Neural cell (in vitro differentiated cells): ENCODE measurements at regions not wholly inside any gene's neighbourhood (a gene's known extent, or its start where the extent isn't known, plus 50 kb on each side); places are given as distances from the start of the nearest gene placed in this dataset.

Experiments used
- H2AFZ ChIP-seq: fragments of 200-600, 300-800 bp; sonication (generic), shearing (Covaris generic); 2 replicates; pipeline ENCODE4 v1.6.0; 2014; ENCODE audit warnings: low read depth, mild to moderate bottlenecking, antibody characterized with exemption, low read length, moderate library complexity
- H3F3A ChIP-seq: fragments of 200-600 bp; shearing (Covaris generic); 2 replicates; pipeline ENCODE4 v1.6.1; 2016; ENCODE audit warnings: mild to moderate bottlenecking, moderate library complexity, mixed read lengths, antibody characterized with exemption, low read length; ENCODE audit not compliant: insufficient read depth, poor library complexity, severe bottlenecking
- H3K27ac ChIP-seq: fragments of 200-600, 300-800 bp; sonication (generic), shearing (Covaris generic); 2 replicates; pipeline ENCODE4 v1.5.1; 2014; ENCODE audit warnings: mild to moderate bottlenecking, low read length, moderate library complexity
- H3K27me3 ChIP-seq: fragments of 300-800, 200-600 bp; sonication (generic), shearing (Covaris generic); 2 replicates; pipeline ENCODE4 v1.6.0; 2014; ENCODE audit warnings: mild to moderate bottlenecking, low read depth, low read length, moderate library complexity; ENCODE audit not compliant: insufficient read depth
- H3K36me3 ChIP-seq: fragments of 300-800, 200-600 bp; sonication (generic), shearing (Covaris generic); 2 replicates; pipeline ENCODE4 v1.5.1; 2014; ENCODE audit warnings: mild to moderate bottlenecking, antibody characterized with exemption, low read length, moderate library complexity; ENCODE audit not compliant: insufficient read depth
- H3K4me2 ChIP-seq: fragments of 300-800, 200-600 bp; sonication (generic), shearing (Covaris generic); 2 replicates; pipeline ENCODE4 v1.6.0; 2014; ENCODE audit warnings: mild to moderate bottlenecking, low read length
- H3K4me3 ChIP-seq: fragments of 300-800, 200-600 bp; sonication (generic), shearing (Covaris generic); 2 replicates; pipeline ENCODE4 v1.5.1; 2014; ENCODE audit warnings: mild to moderate bottlenecking, low read length, moderate library complexity
- H3K79me2 ChIP-seq: fragments of 200-600 bp; shearing (Covaris generic); replicated peaks from 2 replicates; pipeline ENCODE4 v1.6.0; 2014; ENCODE audit warnings: mild to moderate bottlenecking, low read length, moderate library complexity; ENCODE audit not compliant: insufficient read depth
- H3K9ac ChIP-seq: fragments of 300-800, 200-600 bp; sonication (generic), shearing (Covaris generic); 2 replicates; pipeline ENCODE4 v1.6.1; 2016; ENCODE audit warnings: mild to moderate bottlenecking, low read length, mixed read lengths
- H3K9me2 ChIP-seq: fragments of 200-600 bp; shearing (Covaris generic); 2 replicates; pipeline ENCODE4 v1.6.1; 2016; ENCODE audit warnings: mild to moderate bottlenecking, low read length, mixed read lengths; ENCODE audit not compliant: insufficient read depth
- H3K9me3 ChIP-seq: fragments of 200-600, 300-800 bp; sonication (generic), shearing (Covaris generic); 2 replicates; pipeline ENCODE4 v1.6.1; 2016; ENCODE audit warnings: mild to moderate bottlenecking, mixed run types, low read length, moderate library complexity, mixed read lengths
- H4K20me1 ChIP-seq: fragments of 200-600 bp; shearing (Covaris generic); 2 replicates; pipeline ENCODE4 v1.6.1; 2016; ENCODE audit warnings: mild to moderate bottlenecking, mixed run types; ENCODE audit not compliant: insufficient read depth
- CTCF ChIP-seq: fragments of 450-650 bp; IDR thresholded peaks from 2 replicates; pipeline ENCODE4 v1.5.1; 2014; ENCODE audit warnings: antibody characterized with exemption, mild to moderate bottlenecking, moderate library complexity; ENCODE audit not compliant: poor library complexity, severe bottlenecking
- EP300 ChIP-seq: fragments of 450-650 bp; conservative IDR thresholded peaks from 2 replicates; pipeline ENCODE4 v1.6.1; 2014; ENCODE audit warnings: antibody characterized with exemption, mild to moderate bottlenecking, moderate library complexity; ENCODE audit not compliant: poor library complexity, severe bottlenecking
- EZH2 ChIP-seq: fragments of 200-600, 300-800 bp; shearing (Covaris generic), sonication (generic); IDR thresholded peaks from 2 replicates; pipeline ENCODE4 v1.6.1; 2014; ENCODE audit warnings: antibody characterized with exemption, low read length, borderline replicate concordance, mild to moderate bottlenecking; ENCODE audit not compliant: insufficient read depth, poor library complexity, severe bottlenecking
- MXI1 ChIP-seq: fragments of 450-650 bp; conservative IDR thresholded peaks from 2 replicates; pipeline ENCODE4 v1.6.1; 2014; ENCODE audit warnings: antibody characterized with exemption, mild to moderate bottlenecking; ENCODE audit not compliant: poor library complexity, severe bottlenecking
- POLR2AphosphoS5 ChIP-seq: IDR thresholded peaks from 2 replicates; pipeline ENCODE4 v1.6.1; 2012
- RAD21 ChIP-seq: fragments of 450-650 bp; conservative IDR thresholded peaks from 2 replicates; pipeline ENCODE4 v1.6.1; 2014; ENCODE audit warnings: antibody characterized with exemption, mild to moderate bottlenecking, moderate library complexity
- REST ChIP-seq: IDR thresholded peaks from 2 replicates; pipeline ENCODE4 v1.6.1; 2012; ENCODE audit warnings: borderline replicate concordance
- SMC3 ChIP-seq: fragments of 450-650 bp; conservative IDR thresholded peaks from 2 replicates; pipeline ENCODE4 v1.6.1; 2014; ENCODE audit warnings: antibody characterized with exemption, mild to moderate bottlenecking, moderate library complexity; ENCODE audit not compliant: poor library complexity
- TAF1 ChIP-seq: IDR thresholded peaks from 2 replicates; pipeline ENCODE4 v1.6.1; 2012; ENCODE audit warnings: low read depth

GRCh38 chr11:112400476-112401014, 139.9 kb upstream of the PLET1 start:
- Histone ChIP-seq H3K4me2 (no peak overlapping the region), H3K9me2 (no peaks in the 10 kb centered on the region), H3K9ac (no peak overlapping the region), H3K4me3 (no peak overlapping the region), H3K36me3 (no peaks in the 10 kb centered on the region), H3K9me3 (no peaks in the 10 kb centered on the region), H3K79me2 (no peaks in the 10 kb centered on the region), H3F3A (no peaks in the 10 kb centered on the region), H2AFZ (no peak overlapping the region), H3K27me3 (no peaks in the 10 kb centered on the region), H4K20me1 (no peaks in the 10 kb centered on the region), H3K27ac (no peak overlapping the region)
- TF ChIP-seq EZH2 (no peak), MXI1 (no peak), CTCF (no peak), REST (no peak), RAD21 (no peak), TAF1 (no peak), POLR2AphosphoS5 (no peak), EP300 (no peak), SMC3 (no peak)

GRCh38 chr11:112401036-112401769, 140.5 kb upstream of the PLET1 start:
- Histone ChIP-seq H3K9me2 (no peaks in the 10 kb centered on the region), H3K4me3 (no peak overlapping the region), H3F3A (no peaks in the 10 kb centered on the region), H3K79me2 (no peaks in the 10 kb centered on the region), H3K4me2 (no peak overlapping the region), H3K9me3 (no peaks in the 10 kb centered on the region), H3K27ac (no peak overlapping the region), H3K36me3 (no peaks in the 10 kb centered on the region), H3K27me3 (no peaks in the 10 kb centered on the region), H3K9ac (no peak overlapping the region), H4K20me1 (no peaks in the 10 kb centered on the region), H2AFZ (no peak overlapping the region)
- no peak for TF ChIP-seq TAF1
- TF ChIP-seq SMC3: no peak
- TF ChIP-seq RAD21: no peak
- no peak for TF ChIP-seq REST
- TF ChIP-seq CTCF: no peak
- no peak for TF ChIP-seq EP300
- no peak for TF ChIP-seq POLR2AphosphoS5
- no peak for TF ChIP-seq EZH2
- no peak for TF ChIP-seq MXI1
